Neural progenitor cell (in vitro differentiated cells): ENCODE measurements at regions not wholly inside any gene's neighbourhood (a gene's known extent, or its start where the extent isn't known, plus 50 kb on each side); places are given as distances from the start of the nearest gene placed in this dataset.

ENCODE experiments used
- DNase-seq: peaks from one replicate; pipeline ENCODE4 v3.0.0-alpha.2; 2016; ENCODE audit warnings: low spot score
- H2AFZ ChIP-seq: fragments of 200-600 bp; sonication (generic); replicated peaks from 2 replicates; pipeline ENCODE4 v1.6.1; 2016; ENCODE audit warnings: antibody characterized with exemption
- H3F3A ChIP-seq: fragments of 200-600 bp; sonication (generic); 2 replicates; pipeline ENCODE4 v1.6.1; 2016; ENCODE audit warnings: antibody characterized with exemption, low read depth
- H3K27ac ChIP-seq: fragments of 200-600 bp; sonication (generic); 2 replicates; pipeline ENCODE4 v1.5.1; 2016; ENCODE audit warnings: mild to moderate bottlenecking
- H3K27me3 ChIP-seq: fragments of 200-600 bp; sonication (generic); 2 replicates; pipeline ENCODE4 v1.6.1; 2016; ENCODE audit warnings: mild to moderate bottlenecking, moderate library complexity
- H3K36me3 ChIP-seq: fragments of 200-600 bp; sonication (generic); 2 replicates; pipeline ENCODE4 v1.5.1; 2016
- H3K4me1 ChIP-seq: fragments of 200-600 bp; sonication (generic); 2 replicates; pipeline ENCODE4 v1.6.1; 2016; ENCODE audit warnings: mixed run types
- H3K4me2 ChIP-seq: fragments of 200-600 bp; sonication (generic); 2 replicates; pipeline ENCODE4 v1.6.1; 2016
- H3K4me3 ChIP-seq: fragments of 200-600 bp; sonication (generic); 2 replicates; pipeline ENCODE4 v1.5.1; 2016
- H3K79me2 ChIP-seq: fragments of 200-600 bp; sonication (generic); 2 replicates; pipeline ENCODE4 v1.6.1; 2016; ENCODE audit warnings: low read depth
- H3K9ac ChIP-seq: fragments of 200-600 bp; sonication (generic); 2 replicates; pipeline ENCODE4 v1.6.1; 2016
- H3K9me3 ChIP-seq: fragments of 200-600 bp; sonication (generic); 2 replicates; pipeline ENCODE4 v1.5.1; 2016; ENCODE audit warnings: low read depth
- H4K20me1 ChIP-seq: fragments of 200-600 bp; sonication (generic); 2 replicates; pipeline ENCODE4 v1.6.1; 2016; ENCODE audit warnings: low read depth
- H3K27ac Mint-ChIP-seq: 3 replicates; pipeline ENCODE4 v1.8.0; 2021; ENCODE audit warnings: mixed read lengths
- H3K27me3 Mint-ChIP-seq: 2 replicates; pipeline ENCODE4 v1.8.0; 2022; ENCODE audit warnings: low read depth, mild to moderate bottlenecking, inconsistent platforms, moderate library complexity, mixed read lengths; ENCODE audit not compliant: insufficient read depth
- H3K36me3 Mint-ChIP-seq: 3 replicates; pipeline ENCODE4 v1.8.0; 2021; ENCODE audit warnings: mixed read lengths
- H3K4me1 Mint-ChIP-seq: 3 replicates; pipeline ENCODE4 v1.8.0; 2021; ENCODE audit warnings: mixed read lengths
- H3K4me3 Mint-ChIP-seq: 3 replicates; pipeline ENCODE4 v1.8.0; 2021; ENCODE audit warnings: mild to moderate bottlenecking, moderate library complexity, mixed read lengths
- H3K9me3 Mint-ChIP-seq: 3 replicates; pipeline ENCODE4 v1.8.0; 2020; ENCODE audit warnings: mixed read lengths
- CTCF ChIP-seq: fragments of 200-600 bp; sonication (generic); IDR thresholded peaks from 2 replicates; pipeline ENCODE4 v1.5.1; 2017; ENCODE audit warnings: antibody characterized with exemption, mild to moderate bottlenecking
- EZH2 ChIP-seq: fragments of 200-600 bp; sonication (generic); IDR thresholded peaks from 2 replicates; pipeline ENCODE4 v1.6.1; 2017; ENCODE audit warnings: antibody characterized with exemption, mild to moderate bottlenecking, moderate library complexity
- EZH2phosphoT487 ChIP-seq: fragments of 200-600 bp; sonication (generic); IDR thresholded peaks from 2 replicates; pipeline ENCODE4 v1.6.1; 2017; ENCODE audit warnings: antibody characterized with exemption

- Histone ChIP-seq H3K9ac (no peak overlapping the region), H3K4me2 (no peak overlapping the region), H3K4me3 (no peak overlapping the region), H3K79me2 (no peaks in the 10 kb centered on the region), H3K27ac (no peak overlapping the region), H3K4me1 (peaks cover 8% of the 10 kb centered on the region), H2AFZ (no peak overlapping the region), H4K20me1 (no peaks in the 10 kb centered on the region), H3K9me3 (no peaks in the 10 kb centered on the region), H3F3A (peaks cover 1% of the 10 kb centered on the region), H3K36me3 (no peaks in the 10 kb centered on the region), H3K27me3 (no peaks in the 10 kb centered on the region)
- Mint-ChIP-seq H3K9me3 (no peaks in the 10 kb centered on the region), H3K27ac (no peak overlapping the region), H3K4me3 (no peak overlapping the region), H3K27me3 (peaks cover 2% of the 10 kb centered on the region), H3K4me1 (peaks cover 15% of the 10 kb centered on the region), H3K36me3 (no peaks in the 10 kb centered on the region)
- TF ChIP-seq CTCF = no peak
- TF ChIP-seq EZH2 = no peak
- no peak for TF ChIP-seq EZH2phosphoT487
- DNase-seq = no peak
Measured at GRCh38 chr2:217116610-217117009, 256.7 kb upstream of the TNP1 start.

DNA sequence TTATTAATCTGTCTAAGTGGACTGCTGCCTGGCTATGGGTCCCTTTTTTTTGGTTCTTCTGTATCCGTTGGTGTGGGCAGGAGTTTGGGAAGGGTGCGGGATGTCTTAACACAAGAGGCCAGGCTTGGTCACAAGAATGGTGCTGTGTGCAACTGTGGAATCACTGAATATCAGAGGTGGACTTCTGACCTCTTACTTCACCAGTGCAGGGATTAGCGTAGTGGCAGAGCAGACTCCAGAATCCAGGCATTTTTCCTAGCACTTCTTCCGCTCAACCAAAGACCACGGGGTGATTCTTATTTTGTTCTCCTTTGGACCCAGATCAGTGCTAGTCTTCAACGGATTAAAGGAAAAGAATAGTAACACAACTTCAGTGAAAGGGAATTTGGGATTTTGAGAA, 254.3 kb upstream of the TNP1 start:
- Histone ChIP-seq H2AFZ (no peak overlapping the region), H3K9me3 (no peaks in the 10 kb centered on the region), H3K4me3 (no peak overlapping the region), H3K36me3 (no peaks in the 10 kb centered on the region), H3K9ac (no peak overlapping the region), H4K20me1 (no peaks in the 10 kb centered on the region), H3K4me1 (peaks cover 8% of the 10 kb centered on the region), H3K79me2 (no peaks in the 10 kb centered on the region), H3K27ac (no peak overlapping the region), H3F3A (no peaks in the 10 kb centered on the region), H3K4me2 (no peak overlapping the region), H3K27me3 (no peaks in the 10 kb centered on the region)
- peaks cover 15% of the 10 kb centered on the region for H3K4me1 Mint-ChIP-seq
- H3K27me3 Mint-ChIP-seq = peaks cover 5% of the 10 kb centered on the region
- DNase-seq = peak; percentile 10
- H3K36me3 Mint-ChIP-seq = no peaks in the 10 kb centered on the region
- TF ChIP-seq EZH2phosphoT487 = no peak
- no peak for TF ChIP-seq EZH2
- TF ChIP-seq CTCF = no peak
- H3K4me3 Mint-ChIP-seq = no peak overlapping the region
- no peak overlapping the region for H3K27ac Mint-ChIP-seq
- H3K9me3 Mint-ChIP-seq = no peaks in the 10 kb centered on the region

DNA sequence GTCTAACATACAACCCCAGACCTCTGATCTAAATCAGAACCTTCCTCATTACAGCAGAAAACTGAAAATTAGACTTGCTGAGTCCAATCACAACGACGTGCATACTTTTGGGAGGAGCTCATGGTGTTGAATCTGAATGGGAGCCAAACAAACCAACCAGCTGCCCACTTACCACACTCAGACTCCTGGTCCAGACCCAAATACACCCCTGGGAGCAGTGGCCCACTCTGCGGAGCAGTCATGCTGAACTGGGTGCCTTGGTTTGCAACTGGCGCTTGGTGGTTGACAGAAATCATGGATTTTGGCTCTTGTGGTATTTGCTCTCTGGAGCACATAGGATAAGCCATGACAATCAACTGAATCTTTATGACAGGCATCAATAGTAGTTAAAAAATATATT, 253.6 kb upstream of the TNP1 start:
- Mint-ChIP-seq H3K4me1 (peaks cover 15% of the 10 kb centered on the region), H3K4me3 (no peak overlapping the region), H3K9me3 (no peaks in the 10 kb centered on the region), H3K27me3 (peaks cover 5% of the 10 kb centered on the region), H3K36me3 (no peaks in the 10 kb centered on the region), H3K27ac (no peak overlapping the region)
- H2AFZ ChIP-seq = no peak overlapping the region
- H3K27me3 ChIP-seq = no peaks in the 10 kb centered on the region
- TF ChIP-seq EZH2 (no peak), CTCF (no peak), EZH2phosphoT487 (no peak)
- DNase-seq = no peak
- H3K9ac ChIP-seq = no peak overlapping the region
- no peaks in the 10 kb centered on the region for H3K79me2 ChIP-seq
- no peak overlapping the region for H3K4me3 ChIP-seq
- no peak overlapping the region for H3K4me2 ChIP-seq
- no peaks in the 10 kb centered on the region for H3K36me3 ChIP-seq
- no peaks in the 10 kb centered on the region for H4K20me1 ChIP-seq
- no peaks in the 10 kb centered on the region for H3F3A ChIP-seq
- H3K9me3 ChIP-seq = no peaks in the 10 kb centered on the region
- H3K27ac ChIP-seq = no peak overlapping the region
- H3K4me1 ChIP-seq = peaks cover 8% of the 10 kb centered on the region
